Caco-2 (cell line): ENCODE measurements at regions not wholly inside any gene's neighbourhood (a gene's known extent, or its start where the extent isn't known, plus 50 kb on each side); places are given as distances from the start of the nearest gene placed in this dataset.

Experiments used
- BruUV-seq: library from RNA; stranded (reverse); fragments of 400-500 nt; replicated peaks from 2 replicates; lab custom pipeline; 2021; lab: Mats Ljungman, UMichigan
- CTCF ChIA-PET: fragments of 300-600 bp; sonication (Branson Sonifier 250); formaldehyde crosslinking; loops from one replicate; lab custom pipeline; 2022; ENCODE audit warnings: antibody characterized with exemption; lab: Charles Lee
- POLR2A ChIA-PET: fragments of 300-600 bp; sonication (Branson Sonifier 250); formaldehyde crosslinking; loops from one replicate; lab custom pipeline; 2022; ENCODE audit warnings: antibody characterized with exemption; lab: Charles Lee
- DNase-seq, 2 experiments: peaks; one replicate each; pipeline versions ENCODE4 v3.0.0 to v3.0.0-alpha.2; 2020 to 2022
- H3K27me3 ChIP-seq: replicated peaks from 2 replicates; pipeline ENCODE4 v1.6.0; 2011; ENCODE audit warnings: low read length; ENCODE audit not compliant: control insufficient read depth, insufficient read depth
- H3K36me3 ChIP-seq: 2 replicates; pipeline ENCODE4 v1.5.1; 2011; ENCODE audit warnings: low read length; ENCODE audit not compliant: control insufficient read depth, insufficient read depth
- H3K4me1 ChIP-seq: fragments of 250-450 bp; sonication (Bioruptor Pico); 2 replicates; pipeline ENCODE4 v1.5.1; 2020; ENCODE audit warnings: mild to moderate bottlenecking
- H3K4me3 ChIP-seq: 2 replicates; pipeline ENCODE4 v1.5.1; 2011; ENCODE audit warnings: low read depth, mild to moderate bottlenecking, control low read depth, low read length
- H3K9me3 ChIP-seq: fragments of 250-450 bp; sonication (Bioruptor Pico); 2 replicates; pipeline ENCODE4 v1.5.1; 2020; ENCODE audit warnings: mild to moderate bottlenecking, moderate library complexity
- H3K27ac Mint-ChIP-seq: one replicate; pipeline ENCODE4 v1.8.0; 2022; ENCODE audit warnings: mixed read lengths; ENCODE audit not compliant: unreplicated experiment
- H3K27me3 Mint-ChIP-seq: one replicate; pipeline ENCODE4 v1.8.0; 2022; ENCODE audit warnings: mixed read lengths; ENCODE audit not compliant: insufficient read depth, unreplicated experiment
- H3K36me3 Mint-ChIP-seq: one replicate; pipeline ENCODE4 v1.8.0; 2022; ENCODE audit warnings: mild to moderate bottlenecking, mixed read lengths; ENCODE audit not compliant: insufficient read depth, unreplicated experiment
- H3K4me1 Mint-ChIP-seq: one replicate; pipeline ENCODE4 v1.8.0; 2022; ENCODE audit warnings: low read depth, mixed read lengths; ENCODE audit not compliant: unreplicated experiment
- H3K4me3 Mint-ChIP-seq: one replicate; pipeline ENCODE4 v1.8.0; 2022; ENCODE audit warnings: mild to moderate bottlenecking, moderate library complexity, mixed read lengths; ENCODE audit not compliant: unreplicated experiment
- H3K9me3 Mint-ChIP-seq: one replicate; pipeline ENCODE4 v1.8.0; 2022; ENCODE audit warnings: mixed read lengths; ENCODE audit not compliant: unreplicated experiment
- CTCF ChIP-seq, 2 experiments: fragments of 200-600 bp in 1 of 2; IDR thresholded peaks; 1 replicate in 1 of 2; 2 replicates in 1 of 2; pipeline versions ENCODE4 v1.5.1 to v1.8.0; 2011 to 2022; ENCODE audit warnings: antibody characterized with exemption in 1 of 2, control low read depth in 1 of 2, inconsistent platforms in 1 of 2, low read depth in 1 of 2, low read length in 1 of 2, mild to moderate bottlenecking in 1 of 2, moderate library complexity in 1 of 2; ENCODE audit not compliant: insufficient read depth in 1 of 2, severe bottlenecking in 1 of 2, unreplicated experiment in 1 of 2
- intact Hi-C: fragments of 100-400 bp; cut with micrococcal nuclease; formaldehyde crosslinking; loops from one replicate; pipeline ENCODE4 v1.10.0; 2022; ENCODE audit not compliant: unreplicated experiment

- Mint-ChIP-seq H3K4me1 (no peaks in the 10 kb centered on the region), H3K4me3 (no peak overlapping the region), H3K9me3 (no peaks in the 10 kb centered on the region), H3K36me3 (no peaks in the 10 kb centered on the region), H3K27ac (no peak overlapping the region), H3K27me3 (peaks cover 13% of the 10 kb centered on the region)
- DNase-seq, result no peak
- no peak for TF ChIP-seq CTCF (IDR thresholded peaks at IDR 0.05; ENCODE audit: insufficient read depth in 1 of 2, low read depth in 1 of 2, low read length in 1 of 2, severe bottlenecking in 1 of 2, unreplicated experiment in 1 of 2)
- H3K4me3 ChIP-seq, result no peak overlapping the region
- intact Hi-C loops, result loop anchor here (10.0 kb wide), 1 partner anchor 225 kb away; no protein-coding TSS in a partner anchor
- H3K4me1 ChIP-seq, result no peaks in the 10 kb centered on the region
- BruUV-seq, result no TSS peak
- ChIA-PET CTCF (no interaction called here), POLR2A (no interaction called here)
- no peaks in the 10 kb centered on the region for H3K9me3 ChIP-seq
- H3K36me3 ChIP-seq, result no peaks in the 10 kb centered on the region
- no peaks in the 10 kb centered on the region for H3K27me3 ChIP-seq
Observed at GRCh38 chr6:132959639-132960326, 145.4 kb downstream of the RPS12 start.

- H3K4me1 Mint-ChIP-seq, result no peaks in the 10 kb centered on the region
- H3K27me3 ChIP-seq, result no peaks in the 10 kb centered on the region
- intact Hi-C loops, result loop anchor here (10.0 kb wide), 1 partner anchor 224 kb away; no protein-coding TSS in a partner anchor
- CTCF ChIA-PET, result no interaction called here
- TF ChIP-seq CTCF (IDR thresholded peaks at IDR 0.05; ENCODE audit: insufficient read depth in 1 of 2, low read depth in 1 of 2, low read length in 1 of 2, severe bottlenecking in 1 of 2, unreplicated experiment in 1 of 2), result no peak
- no peak for DNase-seq
- H3K27ac Mint-ChIP-seq, result no peak overlapping the region
- H3K36me3 Mint-ChIP-seq, result no peaks in the 10 kb centered on the region
- no peaks in the 10 kb centered on the region for H3K9me3 Mint-ChIP-seq
- no peaks in the 10 kb centered on the region for H3K4me1 ChIP-seq
- no peak overlapping the region for H3K4me3 Mint-ChIP-seq
- no TSS peak for BruUV-seq
- POLR2A ChIA-PET, result no interaction called here
- no peak overlapping the region for H3K4me3 ChIP-seq
- no peaks in the 10 kb centered on the region for H3K9me3 ChIP-seq
- H3K27me3 Mint-ChIP-seq, result peaks cover 13% of the 10 kb centered on the region
- H3K36me3 ChIP-seq, result no peaks in the 10 kb centered on the region
Observed at GRCh38 chr6:132960720-132961119, 146.4 kb downstream of the RPS12 start.

- Mint-ChIP-seq H3K36me3 (no peaks in the 10 kb centered on the region), H3K9me3 (no peaks in the 10 kb centered on the region), H3K4me1 (no peaks in the 10 kb centered on the region), H3K27ac (no peak overlapping the region), H3K27me3 (peaks cover 13% of the 10 kb centered on the region), H3K4me3 (no peak overlapping the region)
- no peak for TF ChIP-seq CTCF (IDR thresholded peaks at IDR 0.05; ENCODE audit: insufficient read depth in 1 of 2, low read depth in 1 of 2, low read length in 1 of 2, severe bottlenecking in 1 of 2, unreplicated experiment in 1 of 2)
- no peaks in the 10 kb centered on the region for H3K36me3 ChIP-seq
- intact Hi-C loops, result loop anchor here (10.0 kb wide), 1 partner anchor 224 kb away; no protein-coding TSS in a partner anchor
- no peak overlapping the region for H3K4me3 ChIP-seq
- DNase-seq, result no peak
- H3K4me1 ChIP-seq, result no peaks in the 10 kb centered on the region
- no TSS peak for BruUV-seq
- POLR2A ChIA-PET, result no interaction called here
- H3K9me3 ChIP-seq, result no peaks in the 10 kb centered on the region
- no peaks in the 10 kb centered on the region for H3K27me3 ChIP-seq
- CTCF ChIA-PET, result interaction anchor here (1.0 kb wide), 1 partner anchor 131 kb away, joined by 6 read pairs; no protein-coding TSS in a partner anchor
Observed at GRCh38 chr6:132961122-132961521, 146.8 kb downstream of the RPS12 start.
